WTC11 (cell line): ENCODE measurements at regions not wholly inside any gene's neighbourhood (a gene's known extent, or its start where the extent isn't known, plus 50 kb on each side); places are given as distances from the start of the nearest gene placed in this dataset.

Experiments
- ATAC-seq: fragments of 200-7000 bp; cut with Tn5 transposase; 2 replicates; pipeline ENCODE4 v1.10.0; 2021; ENCODE audit warnings: mild to moderate bottlenecking, moderate library complexity
- CTCF ChIA-PET: fragments of 300-600 bp; sonication (Branson Sonifier 250); formaldehyde crosslinking; loops from one replicate; lab custom pipeline; 2021; ENCODE audit warnings: antibody characterized with exemption; lab: Charles Lee
- POLR2A ChIA-PET: fragments of 350-600 bp; sonication (Branson Sonifier 250); formaldehyde crosslinking; loops from one replicate; lab custom pipeline; 2021; ENCODE audit warnings: antibody characterized with exemption; lab: Charles Lee
- DNase-seq: peaks from one replicate; pipeline ENCODE4 v3.0.0; 2021; ENCODE audit warnings: low spot score
- H3K27ac Mint-ChIP-seq: 2 replicates; pipeline ENCODE4 v1.8.0; 2021; ENCODE audit warnings: mixed read lengths
- H3K27me3 Mint-ChIP-seq: 2 replicates; pipeline ENCODE4 v1.8.0; 2021; ENCODE audit warnings: low read depth, mild to moderate bottlenecking, moderate library complexity, mixed read lengths
- H3K36me3 Mint-ChIP-seq: 2 replicates; pipeline ENCODE4 v1.8.0; 2021; ENCODE audit warnings: mixed read lengths
- H3K4me1 Mint-ChIP-seq: 2 replicates; pipeline ENCODE4 v1.8.0; 2022; ENCODE audit warnings: mixed read lengths
- H3K4me3 Mint-ChIP-seq: 2 replicates; pipeline ENCODE4 v1.8.0; 2021; ENCODE audit warnings: mild to moderate bottlenecking, moderate library complexity, mixed read lengths
- H3K9me3 Mint-ChIP-seq: 2 replicates; pipeline ENCODE4 v1.8.0; 2021; ENCODE audit warnings: mixed read lengths
- AR ChIP-seq: fragments of 250-450 bp; sonication (Bioruptor Pico); IDR thresholded peaks from 2 replicates; pipeline ENCODE4 v1.9.0; 2021; ENCODE audit warnings: mild to moderate bottlenecking
- ARID4B ChIP-seq: sonication (generic); formaldehyde crosslinking; IDR thresholded peaks from 2 replicates; pipeline ENCODE4 v1.8.0; 2023; ENCODE audit warnings: missing genetic modification reagents, mild to moderate bottlenecking, borderline replicate concordance
- ATF3 ChIP-seq: sonication (generic); formaldehyde crosslinking; conservative IDR thresholded peaks from 2 replicates; pipeline ENCODE4 v1.8.1; 2022; ENCODE audit warnings: mild to moderate bottlenecking, missing genetic modification reagents
- CREB1 ChIP-seq: sonication (generic); formaldehyde crosslinking; IDR thresholded peaks from 2 replicates; pipeline ENCODE4 v1.8.0; 2023; ENCODE audit warnings: mild to moderate bottlenecking, missing genetic modification reagents
- ELF4 ChIP-seq: sonication (generic); formaldehyde crosslinking; IDR thresholded peaks from 2 replicates; pipeline ENCODE4 v1.8.1; 2022; ENCODE audit warnings: low read depth, mild to moderate bottlenecking, moderate library complexity, missing genetic modification reagents
- ESRRA ChIP-seq: sonication (generic); formaldehyde crosslinking; IDR thresholded peaks from 2 replicates; pipeline ENCODE4 v1.8.1; 2022; ENCODE audit warnings: mild to moderate bottlenecking, missing genetic modification reagents, borderline replicate concordance
- FOXP1 ChIP-seq: sonication (generic); formaldehyde crosslinking; IDR thresholded peaks from 2 replicates; pipeline ENCODE4 v1.8.0; 2022; ENCODE audit warnings: missing genetic modification reagents, mild to moderate bottlenecking, moderate library complexity, borderline replicate concordance
- JUN ChIP-seq: sonication (generic); formaldehyde crosslinking; IDR thresholded peaks from 2 replicates; pipeline ENCODE4 v1.8.0; 2023; ENCODE audit warnings: mild to moderate bottlenecking, missing genetic modification reagents
- MLX ChIP-seq: sonication (generic); formaldehyde crosslinking; IDR thresholded peaks from 2 replicates; pipeline ENCODE4 v1.8.1; 2023; ENCODE audit warnings: mild to moderate bottlenecking, missing genetic modification reagents, moderate library complexity
- PRDM15 ChIP-seq: sonication (generic); formaldehyde crosslinking; IDR thresholded peaks from 2 replicates; pipeline ENCODE4 v1.8.0; 2022; ENCODE audit warnings: missing genetic modification reagents
- SOX15 ChIP-seq: fragments of 250-450 bp; sonication (Bioruptor Pico); IDR thresholded peaks from 2 replicates; pipeline ENCODE4 v1.9.0; 2021; ENCODE audit warnings: mild to moderate bottlenecking

GRCh38 chr16:62254847-62255246 is 218.6 kb upstream of the CDH8 start:
- H3K4me1 Mint-ChIP-seq = peaks cover 37% of the 10 kb centered on the region
- ChIA-PET CTCF (interaction anchor here (0.5 to 2.4 kb wide), 5 partner anchors 14 to 404 kb away, joined by 3 to 16 read pairs (median 6); no protein-coding TSS in a partner anchor), POLR2A (interaction anchor here (0.6 kb wide), 1 partner anchor 44 kb away, joined by 3 read pairs; no protein-coding TSS in a partner anchor)
- peaks cover 7% of the 10 kb centered on the region for H3K27me3 Mint-ChIP-seq
- no peak for TF ChIP-seq MLX (CRISPR knock-in tag)
- TF ChIP-seq PRDM15 (CRISPR knock-in tag) = no peak
- no peak for TF ChIP-seq JUN
- no peak for TF ChIP-seq FOXP1 (CRISPR knock-in tag)
- TF ChIP-seq CREB1 (CRISPR knock-in tag) = no peak
- no peak for TF ChIP-seq ELF4 (CRISPR knock-in tag)
- no peak overlapping the region for H3K4me3 Mint-ChIP-seq
- no peak for ATAC-seq
- DNase-seq = no peak
- H3K9me3 Mint-ChIP-seq = no peaks in the 10 kb centered on the region
- no peak overlapping the region for H3K27ac Mint-ChIP-seq
- no peaks in the 10 kb centered on the region for H3K36me3 Mint-ChIP-seq

GRCh38 chr16:62254372-62254771 is 218.1 kb upstream of the CDH8 start:
- POLR2A ChIA-PET = interaction anchor here (0.6 kb wide), 1 partner anchor 44 kb away, joined by 3 read pairs; no protein-coding TSS in a partner anchor
- peaks cover 37% of the 10 kb centered on the region for H3K4me1 Mint-ChIP-seq
- no peak for ATAC-seq
- TF ChIP-seq ESRRA (CRISPR knock-in tag) (no peak), SOX15 (CRISPR knock-in tag) (no peak), ARID4B (CRISPR knock-in tag) (no peak), ELF4 (CRISPR knock-in tag) (no peak), AR (CRISPR knock-in tag) (no peak), ATF3 (no peak)
- TF ChIP-seq, all 79 proteins: peak for 0
- CTCF ChIA-PET = interaction anchor here (0.5 to 2.4 kb wide), 5 partner anchors 29 to 288 kb away, joined by 3 to 16 read pairs (median 4); no protein-coding TSS in a partner anchor
- DNase-seq = no peak
- Mint-ChIP-seq H3K36me3 (no peaks in the 10 kb centered on the region), H3K27ac (no peak overlapping the region), H3K27me3 (peaks cover 7% of the 10 kb centered on the region), H3K4me3 (no peak overlapping the region), H3K9me3 (no peaks in the 10 kb centered on the region)
